Activated CD4-positive, alpha-beta T cell treated with anti-CD3 and anti-CD28 coated beads, Interleukin-2, amount 50 U/mL, for 48 hours (primary cell): ENCODE measurements at regions not wholly inside any gene's neighbourhood (a gene's known extent, or its start where the extent isn't known, plus 50 kb on each side); places are given as distances from the start of the nearest gene placed in this dataset.
A peak's percentile ranks its signal among the peaks of the same experiment; 100 is the strongest.

Experiments
- DNase-seq, 2 experiments: peaks; one replicate each; pipeline ENCODE4 v3.0.0-alpha.2; 2020

GRCh38 chr6:210778-211374, 81.4 kb upstream of the DUSP22 start:
- DNase-seq = no peak

GRCh38 chr6:211871-212497, 80.3 kb upstream of the DUSP22 start:
- DNase-seq = no peak

DNA sequence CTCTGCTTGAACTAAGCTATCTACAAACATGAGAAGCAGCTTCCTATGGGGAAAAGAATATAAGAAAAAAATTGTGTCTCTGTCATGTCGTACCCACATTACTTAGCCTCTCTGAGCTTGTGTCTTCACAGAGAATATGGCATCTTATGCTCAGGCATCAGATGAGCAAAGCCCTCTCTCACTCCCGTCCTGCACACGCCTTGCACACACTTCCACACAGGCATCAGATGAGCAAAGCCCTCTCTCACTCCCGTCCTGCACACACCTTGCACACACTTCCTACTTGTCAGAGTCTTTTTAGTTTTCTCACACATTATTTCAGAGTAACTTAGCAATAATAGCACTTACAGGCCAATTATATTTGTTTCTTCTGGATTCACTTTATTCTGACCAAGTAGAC, 79.0 kb upstream of the DUSP22 start:
- DNase-seq = no peak

DNA sequence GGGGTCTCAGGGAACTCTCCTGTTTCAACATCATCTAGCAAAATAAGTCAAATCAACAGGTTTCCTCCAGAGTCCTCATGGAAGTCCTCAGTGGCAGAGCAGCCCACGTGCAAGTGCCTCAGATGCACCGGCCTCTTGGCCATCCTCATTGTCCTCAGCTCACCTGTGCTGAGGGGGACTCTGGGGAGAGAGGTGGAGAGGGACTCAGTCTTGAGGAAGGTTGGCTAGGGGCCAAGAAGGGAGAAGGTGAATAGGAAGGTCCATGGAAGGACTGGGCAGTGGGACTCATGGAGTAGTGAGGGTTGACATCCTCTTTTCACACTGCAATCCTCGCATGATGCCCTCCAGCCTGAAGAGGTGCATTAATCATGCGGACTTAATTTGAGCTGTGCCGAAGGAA, 77.9 kb upstream of the DUSP22 start:
- no peak for DNase-seq

DNA sequence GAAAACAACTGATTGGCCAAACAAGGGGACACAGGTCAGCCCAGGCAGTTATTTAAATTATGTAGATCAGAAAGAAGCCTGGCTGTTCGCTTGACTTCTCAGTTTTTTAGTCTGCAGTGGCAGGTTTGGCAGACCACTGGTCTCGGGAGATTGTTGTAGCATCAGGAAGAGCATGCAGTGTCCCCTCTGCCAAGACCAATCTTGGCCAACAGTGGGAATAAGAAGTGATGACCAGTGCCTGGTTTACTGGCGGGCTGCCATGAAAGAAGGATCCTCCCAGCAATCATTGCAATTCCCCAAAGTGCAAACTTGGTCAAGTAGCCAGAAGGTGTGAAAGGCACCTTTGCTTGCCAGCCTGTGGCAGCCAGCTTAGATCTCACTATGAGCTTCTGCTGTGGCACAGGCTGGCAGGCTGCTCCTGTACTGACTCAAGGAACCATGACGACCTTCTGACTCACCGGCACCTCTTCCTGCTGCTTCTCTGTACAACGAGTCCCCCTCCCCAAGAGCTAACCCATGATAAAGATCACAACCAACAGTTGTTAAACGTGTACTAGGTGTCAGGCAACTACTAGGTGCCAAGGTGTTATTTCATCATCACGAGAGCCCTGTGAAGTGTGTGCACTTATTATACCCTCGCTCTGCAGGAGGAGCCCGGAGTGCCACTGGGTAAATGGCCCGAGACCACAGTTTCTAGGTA, 76.8 kb upstream of the DUSP22 start:
- peak; percentile 74 to 81 for DNase-seq

GRCh38 chr6:217048-217659, 75.1 kb upstream of the DUSP22 start:
- DNase-seq = peak; percentile 55 to 63

- no peak for DNase-seq
Observed at GRCh38 chr6:218153-219018, 73.9 kb upstream of the DUSP22 start.

- no peak for DNase-seq
Observed at GRCh38 chr6:219019-219570, 73.2 kb upstream of the DUSP22 start.

GRCh38 chr6:219641-220198, 72.6 kb upstream of the DUSP22 start:
- DNase-seq = no peak

- DNase-seq = no peak
Observed at GRCh38 chr6:220312-220711, 72.0 kb upstream of the DUSP22 start.

DNA sequence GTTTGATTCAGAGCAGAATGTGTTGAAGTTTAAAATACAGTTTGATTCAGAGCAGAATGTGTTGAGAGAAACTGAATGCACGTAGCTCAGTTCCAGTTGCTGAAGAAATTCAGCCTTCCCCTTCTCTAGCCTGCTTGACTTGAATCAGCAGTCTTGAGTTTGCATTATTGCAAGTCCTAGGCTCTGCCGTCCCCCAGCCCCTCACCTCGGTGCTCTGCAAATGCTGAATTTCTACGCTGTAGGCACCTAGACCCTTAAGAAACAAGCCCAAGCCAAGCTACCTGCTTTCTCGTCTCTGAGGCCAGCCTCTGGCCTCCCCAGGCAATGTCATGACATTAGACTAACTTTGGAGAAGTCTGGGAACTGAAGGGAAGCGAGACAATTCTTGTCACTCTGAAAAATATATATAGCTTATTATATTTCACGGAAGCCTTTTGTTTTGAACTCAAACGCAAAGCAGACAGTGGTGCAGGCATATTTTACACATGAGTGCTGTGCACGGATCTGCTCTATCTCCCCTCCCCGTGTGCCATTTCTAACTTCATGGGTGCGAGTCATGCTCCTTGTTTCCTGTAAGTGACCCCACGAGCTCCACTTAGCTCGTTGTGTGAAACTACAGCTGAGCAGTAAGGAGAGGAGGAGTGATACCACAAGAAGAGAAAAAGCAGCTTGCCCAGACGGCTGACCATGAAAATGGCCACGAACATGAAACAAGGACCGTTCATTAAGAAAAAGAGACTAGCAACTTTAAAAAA, 71.4 kb upstream of the DUSP22 start:
- no peak for DNase-seq

DNA sequence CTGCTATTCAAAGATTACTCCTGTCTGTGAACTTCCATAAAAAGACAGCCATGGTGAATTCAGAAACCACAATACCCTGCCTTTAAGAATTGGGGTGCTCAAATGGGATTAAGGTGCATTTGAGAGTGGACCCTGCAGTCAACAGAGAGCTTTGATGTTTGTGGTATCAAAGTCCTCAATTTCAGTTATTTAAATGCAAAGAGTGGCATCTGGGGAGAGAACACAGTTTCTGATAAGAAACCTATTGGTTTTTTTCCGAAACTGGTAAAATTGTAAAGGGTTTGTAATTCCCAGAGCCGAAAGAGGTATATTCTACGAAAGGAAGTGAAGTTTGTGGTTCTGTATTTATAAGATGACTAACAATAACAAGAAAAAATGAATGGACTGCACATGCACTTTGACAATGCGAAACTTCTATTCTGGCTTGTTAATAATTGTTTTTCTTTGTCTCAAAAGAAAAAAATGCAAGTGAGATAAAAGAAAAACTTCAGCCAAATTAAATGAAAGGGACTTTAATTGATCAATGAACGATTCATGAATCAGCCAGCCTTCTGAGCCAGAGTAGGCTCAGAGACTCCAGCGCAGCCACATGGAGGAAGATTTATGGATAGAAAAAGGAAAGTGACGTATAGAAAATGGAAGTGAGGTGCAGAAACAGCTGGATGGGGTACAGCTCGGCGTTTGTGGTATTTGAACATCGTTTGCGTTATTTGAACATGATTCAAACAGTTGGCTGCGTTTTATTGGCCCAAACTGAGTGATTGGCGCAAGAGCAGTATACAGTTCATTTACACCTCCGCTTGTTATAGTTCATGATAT, 70.5 kb upstream of the DUSP22 start:
- no peak for DNase-seq

- DNase-seq = no peak
Observed at GRCh38 chr6:222468-222867, 69.8 kb upstream of the DUSP22 start.

GRCh38 chr6:223136-223535, 69.2 kb upstream of the DUSP22 start:
- DNase-seq = no peak

GRCh38 chr6:223763-224162, 68.5 kb upstream of the DUSP22 start:
- DNase-seq = peak in 1 of 2 experiments; percentile 46

DNA sequence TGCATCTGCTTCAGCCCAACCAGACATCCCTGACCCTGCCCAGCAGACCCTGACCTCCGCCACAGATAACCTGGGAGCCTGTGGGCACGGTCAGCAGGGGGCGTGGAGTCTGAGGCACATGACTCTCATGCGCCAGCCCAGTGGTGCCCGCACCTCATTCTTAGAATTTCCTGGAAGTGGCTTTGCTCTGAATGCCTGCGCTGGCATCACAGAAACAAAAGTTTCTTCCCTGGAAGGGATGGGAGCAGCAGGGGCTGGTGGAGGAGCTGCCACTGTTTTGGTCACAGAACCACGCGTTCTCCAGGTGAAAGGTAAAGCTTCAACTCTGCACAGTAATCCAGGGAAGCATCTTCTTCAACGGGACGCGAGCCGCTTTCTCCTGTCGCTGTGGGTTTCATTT, 67.9 kb upstream of the DUSP22 start:
- DNase-seq = no peak

DNA sequence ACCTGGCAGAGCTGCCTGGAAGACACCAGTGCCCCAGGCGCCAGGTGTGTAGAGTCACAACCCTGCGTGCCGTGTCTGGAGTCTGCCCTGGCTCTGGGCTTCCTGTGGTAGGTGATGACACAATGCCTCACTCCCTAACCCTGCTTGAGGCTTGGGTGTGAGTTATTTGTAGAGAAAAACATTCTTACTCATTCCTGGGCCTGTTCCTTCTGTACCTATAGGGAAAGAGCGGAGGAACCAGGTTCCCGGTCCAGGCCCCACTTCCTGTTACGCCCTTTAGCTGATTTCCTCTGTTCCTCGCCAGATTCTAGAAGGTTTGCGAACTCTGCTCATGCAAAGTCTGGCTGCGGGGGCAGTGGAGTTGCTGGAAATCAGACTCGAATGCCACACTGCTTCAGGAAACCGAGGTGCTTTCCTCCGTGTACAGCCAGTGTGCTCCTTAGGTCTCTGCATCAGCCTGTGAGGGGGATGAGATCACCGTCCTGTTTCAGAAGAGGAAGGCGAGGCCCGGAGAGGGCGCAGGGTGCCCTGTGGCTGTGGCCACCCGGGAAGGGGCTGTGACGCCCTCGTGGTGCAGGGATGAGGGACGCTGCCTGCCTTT, 67.1 kb upstream of the DUSP22 start:
- peak; percentile 74 to 83 for DNase-seq

GRCh38 chr6:225907-226306, 66.4 kb upstream of the DUSP22 start:
- DNase-seq = no peak

- DNase-seq = no peak
Observed at GRCh38 chr6:226516-227073, 65.7 kb upstream of the DUSP22 start.
